ENCODE measurements at regions not wholly inside any gene's neighbourhood (a gene's known extent, or its start where the extent isn't known, plus 50 kb on each side); places are given as distances from the start of the nearest gene placed in this dataset.
"Not testable (repeated sequence)": the region's sequence is repeated elsewhere in the genome, so short reads cannot be mapped to it uniquely, and the experiment has no call there.

- no peak for DNase-seq
Observed at GRCh38 chr2:111252436-111252835, 131.7 kb downstream of the BCL2L11 start.

GRCh38 chr2:111254916-111255315 is 134.2 kb downstream of the BCL2L11 start:
- DNase-seq = not testable (repeated sequence)

- DNase-seq = not testable (repeated sequence)
Observed at GRCh38 chr2:111256628-111257027, 135.9 kb downstream of the BCL2L11 start.

GRCh38 chr2:111257607-111258006 is 136.9 kb downstream of the BCL2L11 start:
- DNase-seq = not testable (repeated sequence)

- not testable (repeated sequence) for DNase-seq
Observed at GRCh38 chr2:111258318-111258717, 137.6 kb downstream of the BCL2L11 start.

- DNase-seq = not testable (repeated sequence)
Observed at GRCh38 chr2:111262627-111263379, 142.1 kb downstream of the BCL2L11 start.

- not testable (repeated sequence) for DNase-seq
Observed at GRCh38 chr2:111263380-111264017, 142.8 kb downstream of the BCL2L11 start.

GRCh38 chr2:111264956-111265355 is 144.2 kb downstream of the BCL2L11 start:
- not testable (repeated sequence) for DNase-seq

GRCh38 chr2:111266556-111266955 is 145.8 kb downstream of the BCL2L11 start:
- DNase-seq = not testable (repeated sequence)

- not testable (repeated sequence) for DNase-seq
Observed at GRCh38 chr2:111267038-111267437, 146.3 kb downstream of the BCL2L11 start.

- DNase-seq = not testable (repeated sequence)
Observed at GRCh38 chr2:111269761-111270323, 149.1 kb downstream of the BCL2L11 start.

GRCh38 chr2:111270569-111270968 is 149.9 kb downstream of the BCL2L11 start:
- not testable (repeated sequence) for DNase-seq

- DNase-seq = not testable (repeated sequence)
Observed at GRCh38 chr2:111271647-111272304, 151.1 kb downstream of the BCL2L11 start.

GRCh38 chr2:111273007-111273406 is 152.3 kb downstream of the BCL2L11 start:
- DNase-seq = not testable (repeated sequence)

GRCh38 chr2:111275047-111275853 is 154.5 kb downstream of the BCL2L11 start:
- DNase-seq = not testable (repeated sequence)

- DNase-seq = not testable (repeated sequence)
Observed at GRCh38 chr2:111275854-111276171, 155.1 kb downstream of the BCL2L11 start.

GRCh38 chr2:111278133-111278532 is 157.4 kb downstream of the BCL2L11 start:
- not testable (repeated sequence) for DNase-seq

- DNase-seq = not testable (repeated sequence)
Observed at GRCh38 chr2:111280709-111281286, 160.1 kb downstream of the BCL2L11 start.

GRCh38 chr2:111282162-111282561 is 161.4 kb downstream of the BCL2L11 start:
- DNase-seq = not testable (repeated sequence)

GRCh38 chr2:111287646-111288568 is 167.2 kb downstream of the BCL2L11 start:
- not testable (repeated sequence) for DNase-seq

GRCh38 chr2:111290370-111290769 is 169.7 kb downstream of the BCL2L11 start:
- DNase-seq = not testable (repeated sequence)
